ENCODE measurements at regions not wholly inside any gene's neighbourhood (a gene's known extent, or its start where the extent isn't known, plus 50 kb on each side); places are given as distances from the start of the nearest gene placed in this dataset.

DNA sequence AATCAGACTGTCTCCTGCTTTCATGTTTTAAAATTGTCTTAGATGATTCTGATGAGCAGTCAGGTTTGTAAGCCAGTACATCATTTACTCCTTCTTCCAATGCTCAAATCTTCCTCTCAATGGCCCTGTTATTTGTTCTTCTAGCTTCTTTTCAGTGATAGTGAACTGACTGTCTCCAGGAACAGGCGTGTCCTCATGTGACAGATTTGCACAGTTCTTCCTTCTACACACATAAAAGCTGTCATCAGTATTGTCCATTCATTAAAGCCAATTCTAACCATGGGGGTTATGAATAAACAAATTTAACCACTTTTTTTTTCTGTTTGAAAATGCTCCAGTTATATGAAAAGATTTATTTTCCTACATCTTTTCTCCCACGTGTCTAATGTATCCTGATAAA, 308.7 kb upstream of the SORCS1 start:
- Mint-ChIP-seq H3K9me3 (ENCODE audit: low read depth) (peaks cover 7% of the 10 kb centered on the region), H3K4me1 (no peaks in the 10 kb centered on the region), H3K27ac (no peak overlapping the region), H3K36me3 (no peaks in the 10 kb centered on the region), H3K27me3 (no peaks in the 10 kb centered on the region), H3K4me3 (no peak overlapping the region)
- DNase-seq (no peak), ATAC-seq (no peak)
- CTCF ChIA-PET: no interaction called here

DNA sequence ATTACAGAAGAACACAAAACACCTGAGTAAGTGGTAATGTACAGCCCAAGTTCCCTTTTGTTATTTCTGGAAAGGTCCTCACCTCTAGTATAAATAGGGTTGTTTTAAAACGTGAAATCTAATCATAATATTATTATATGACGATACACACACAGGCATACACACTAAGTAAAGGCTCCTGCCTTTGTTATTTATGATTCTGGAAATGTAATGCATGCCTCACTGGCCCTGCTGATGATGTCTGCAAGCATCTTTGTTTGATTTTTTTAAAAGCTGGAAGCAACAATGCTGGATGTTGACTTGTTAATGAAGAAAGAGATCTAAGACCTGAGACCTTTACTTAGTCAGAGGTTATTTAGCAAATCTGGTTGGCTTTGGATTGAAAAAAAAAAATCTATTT, 307.4 kb upstream of the SORCS1 start:
- Mint-ChIP-seq H3K4me3 (no peak overlapping the region), H3K36me3 (no peaks in the 10 kb centered on the region), H3K4me1 (no peaks in the 10 kb centered on the region), H3K27me3 (no peaks in the 10 kb centered on the region), H3K27ac (no peak overlapping the region), H3K9me3 (ENCODE audit: low read depth) (peaks cover 7% of the 10 kb centered on the region)
- ATAC-seq (no peak), DNase-seq (no peak)
- CTCF ChIA-PET: no interaction called here

DNA sequence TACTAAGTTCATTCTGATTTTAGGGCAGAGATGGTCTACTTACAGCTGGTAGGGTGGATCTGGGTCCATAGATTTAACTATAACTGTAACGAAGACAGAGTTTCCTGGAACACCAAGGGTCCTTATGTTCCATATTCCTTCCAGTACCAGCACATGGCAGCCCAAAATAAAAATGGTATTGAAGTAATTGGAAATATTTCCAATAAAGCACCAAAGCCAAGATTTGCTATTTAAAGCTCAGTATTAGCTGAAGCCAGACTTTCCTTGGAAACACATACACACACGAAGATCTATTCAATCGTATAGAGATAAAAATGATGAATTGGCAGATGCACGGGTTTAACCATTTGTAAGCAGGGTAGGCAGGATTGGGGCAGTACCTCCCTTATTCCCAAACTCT, 289.1 kb upstream of the SORCS1 start:
- CTCF ChIA-PET: no interaction called here

DNA sequence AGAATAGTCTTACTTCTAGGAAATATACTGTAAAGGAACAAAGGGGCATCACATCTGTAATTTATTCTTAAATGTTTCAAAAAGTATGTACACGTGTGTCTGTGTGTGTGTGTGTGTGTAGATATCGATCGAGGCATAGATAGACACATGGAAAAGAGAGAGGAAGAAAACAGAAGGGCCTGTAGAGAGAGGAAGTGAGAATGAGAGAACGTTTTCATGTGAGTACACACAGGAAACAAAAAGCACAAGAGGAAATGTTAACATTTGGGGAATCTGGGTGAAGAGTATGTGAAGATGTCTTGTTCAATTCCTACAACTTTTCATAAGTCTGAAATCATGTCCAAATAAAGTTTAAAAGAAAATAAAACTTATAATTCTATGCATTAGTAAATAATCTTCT, 286.5 kb upstream of the SORCS1 start:
- Mint-ChIP-seq H3K36me3 (no peaks in the 10 kb centered on the region), H3K9me3 (ENCODE audit: low read depth) (peaks cover 6% of the 10 kb centered on the region), H3K4me3 (no peak overlapping the region), H3K4me1 (no peaks in the 10 kb centered on the region), H3K27ac (no peak overlapping the region), H3K27me3 (no peaks in the 10 kb centered on the region)
- DNase-seq (no peak), ATAC-seq (no peak)
- CTCF ChIA-PET: no interaction called here

More for the DNA sequence above, 289.1 kb upstream of the SORCS1 start:
- H3K36me3 Mint-ChIP-seq: no peaks in the 10 kb centered on the region
- peaks cover 9% of the 10 kb centered on the region for H3K9me3 Mint-ChIP-seq (ENCODE audit: low read depth)
- DNase-seq (no peak), ATAC-seq (no peak)
- H3K27ac Mint-ChIP-seq: no peak overlapping the region
- H3K4me1 Mint-ChIP-seq: no peaks in the 10 kb centered on the region
- H3K4me3 Mint-ChIP-seq: no peak overlapping the region
- H3K27me3 Mint-ChIP-seq: no peaks in the 10 kb centered on the region

DNA sequence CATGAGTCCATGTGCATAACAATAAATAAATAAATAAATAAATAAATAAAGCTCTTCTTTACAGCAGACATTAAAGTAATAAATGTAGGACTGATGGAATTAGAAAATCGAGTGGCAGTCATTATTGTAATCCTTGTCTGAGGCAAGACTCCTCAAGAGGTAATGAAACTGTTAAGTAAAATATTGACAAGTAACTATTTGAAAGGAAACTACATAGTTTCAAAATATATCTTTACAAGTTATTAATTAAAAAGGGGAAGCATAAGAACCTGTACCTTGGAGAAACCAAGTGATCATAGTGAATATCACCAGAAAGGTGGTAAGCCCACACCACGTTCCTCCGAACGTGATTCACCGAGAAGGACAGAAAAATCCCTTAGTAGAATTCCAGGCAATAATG, 285.6 kb upstream of the SORCS1 start:
- Mint-ChIP-seq H3K9me3 (ENCODE audit: low read depth) (peaks cover 7% of the 10 kb centered on the region), H3K4me3 (no peak overlapping the region), H3K36me3 (no peaks in the 10 kb centered on the region), H3K27ac (no peak overlapping the region), H3K4me1 (no peaks in the 10 kb centered on the region), H3K27me3 (no peaks in the 10 kb centered on the region)
- no peak for DNase-seq
- CTCF ChIA-PET: no interaction called here
- no peak for ATAC-seq

DNA sequence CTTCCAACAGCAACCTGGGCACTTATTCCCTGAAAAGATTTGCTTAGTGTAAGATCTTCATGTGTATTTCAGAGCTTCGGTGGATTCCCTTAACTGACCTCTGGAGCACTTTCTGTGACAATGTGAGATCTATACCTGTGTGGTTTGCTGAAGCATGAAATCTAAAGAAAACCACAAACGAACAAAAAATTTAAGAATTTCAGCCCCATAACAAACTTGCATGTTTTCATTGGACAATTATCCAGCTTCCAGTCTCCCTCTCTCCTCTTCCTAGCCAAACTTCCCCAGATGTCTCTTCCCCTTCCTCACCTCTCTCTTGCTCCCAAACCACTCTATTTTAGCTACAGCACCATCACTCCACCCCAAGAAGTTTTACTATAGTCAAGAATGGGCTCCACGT, 279.9 kb upstream of the SORCS1 start:
- CTCF ChIA-PET: no interaction called here
- ATAC-seq (no peak), DNase-seq (no peak)
- Mint-ChIP-seq H3K36me3 (no peaks in the 10 kb centered on the region), H3K4me1 (no peaks in the 10 kb centered on the region), H3K27me3 (no peaks in the 10 kb centered on the region), H3K27ac (no peak overlapping the region), H3K4me3 (no peak overlapping the region), H3K9me3 (ENCODE audit: low read depth) (peaks cover 8% of the 10 kb centered on the region)

DNA sequence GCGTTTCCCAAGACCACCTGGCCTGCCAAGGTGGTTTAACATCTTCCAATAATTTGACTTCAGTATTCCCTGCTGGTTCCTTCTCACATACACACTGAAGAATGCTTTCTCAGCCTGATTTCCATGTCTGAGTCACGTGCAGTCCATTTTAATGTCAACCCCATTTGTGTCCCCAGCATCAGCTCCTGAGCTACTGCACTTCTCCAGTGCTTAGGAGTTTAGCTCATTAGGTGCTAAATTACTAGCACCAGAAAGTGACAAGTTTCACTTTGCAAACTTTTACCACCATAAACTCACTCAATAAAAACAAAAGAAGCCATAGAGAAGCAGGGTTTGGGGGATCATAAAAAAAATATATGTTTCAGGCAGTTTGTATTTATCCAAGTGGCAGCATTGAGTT, 279.3 kb upstream of the SORCS1 start:
- ATAC-seq: no peak
- Mint-ChIP-seq H3K36me3 (no peaks in the 10 kb centered on the region), H3K27ac (no peak overlapping the region), H3K9me3 (ENCODE audit: low read depth) (peaks cover 8% of the 10 kb centered on the region), H3K4me3 (no peak overlapping the region), H3K27me3 (no peaks in the 10 kb centered on the region), H3K4me1 (no peaks in the 10 kb centered on the region)
- no peak for DNase-seq
- CTCF ChIA-PET: no interaction called here

DNA sequence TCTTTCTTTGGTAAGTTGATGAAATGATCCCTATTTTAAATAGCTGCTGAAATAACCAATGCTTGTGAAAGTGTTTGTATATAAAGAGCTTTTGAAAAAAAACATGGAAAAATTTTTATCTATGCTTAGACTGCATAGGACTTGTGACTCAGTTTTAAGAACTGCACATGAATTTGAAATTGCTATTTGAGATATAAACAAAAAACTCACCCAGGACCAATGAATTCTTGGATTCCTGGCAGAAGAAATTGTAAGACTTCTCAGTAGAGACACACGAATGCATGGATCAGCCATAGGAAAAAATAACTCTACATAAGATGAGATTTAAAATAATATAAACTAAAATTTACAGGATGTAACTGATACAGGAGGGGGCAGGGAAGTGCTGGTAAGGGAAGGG, 278.8 kb upstream of the SORCS1 start:
- no peak overlapping the region for H3K4me3 Mint-ChIP-seq
- H3K36me3 Mint-ChIP-seq: no peaks in the 10 kb centered on the region
- CTCF ChIA-PET: no interaction called here
- DNase-seq: no peak
- no peaks in the 10 kb centered on the region for H3K4me1 Mint-ChIP-seq
- no peak overlapping the region for H3K27ac Mint-ChIP-seq
- H3K9me3 Mint-ChIP-seq (ENCODE audit: low read depth): peaks cover 8% of the 10 kb centered on the region
- H3K27me3 Mint-ChIP-seq: no peaks in the 10 kb centered on the region
- ATAC-seq: no peak

DNA sequence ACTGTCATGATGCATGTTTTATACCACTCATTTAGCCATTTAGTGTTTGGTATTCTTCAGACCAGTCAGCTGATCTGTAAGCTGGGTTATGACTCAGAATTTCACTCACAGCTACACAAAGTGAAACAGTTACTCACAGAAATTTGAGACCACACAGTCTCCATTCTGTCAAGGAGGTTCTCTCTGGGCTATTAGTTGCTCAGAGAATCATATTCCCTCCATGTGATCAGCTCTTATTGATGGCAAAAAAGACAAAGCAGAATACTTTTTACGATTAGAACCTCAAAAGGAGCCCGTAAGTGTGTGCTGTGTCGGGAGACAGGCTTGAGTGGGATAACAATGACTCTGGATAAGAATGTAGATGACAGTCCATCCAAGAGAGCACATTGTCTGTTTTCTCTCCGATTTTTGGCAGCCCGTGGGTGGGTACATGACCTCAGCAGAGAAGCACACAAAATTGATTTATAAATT, 277.6 kb upstream of the SORCS1 start:
- CTCF ChIA-PET: no interaction called here
- no peak overlapping the region for H3K4me3 Mint-ChIP-seq
- H3K4me1 Mint-ChIP-seq: no peaks in the 10 kb centered on the region
- H3K9me3 Mint-ChIP-seq (ENCODE audit: low read depth): peaks cover 8% of the 10 kb centered on the region
- H3K36me3 Mint-ChIP-seq: no peaks in the 10 kb centered on the region
- no peak overlapping the region for H3K27ac Mint-ChIP-seq
- no peak for DNase-seq
- H3K27me3 Mint-ChIP-seq: no peaks in the 10 kb centered on the region
- no peak for ATAC-seq

DNA sequence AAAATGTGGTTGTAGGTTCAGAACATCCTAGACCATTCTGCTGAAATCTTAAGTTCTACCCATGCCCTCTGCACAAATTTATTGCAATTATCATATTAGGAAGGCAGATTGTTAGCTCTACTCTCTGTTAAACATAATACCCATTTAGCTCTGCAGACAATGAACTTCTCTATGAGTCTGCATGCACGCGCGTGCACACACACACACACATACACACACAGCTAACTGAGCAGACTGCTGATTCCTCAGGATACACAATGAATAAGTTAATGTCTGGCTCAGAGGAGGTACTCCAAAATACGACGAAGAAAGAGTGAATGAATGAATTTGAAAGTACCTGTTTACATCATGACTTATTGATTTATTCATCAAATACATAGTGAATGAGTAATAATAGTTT, 276.2 kb upstream of the SORCS1 start:
- Mint-ChIP-seq H3K9me3 (ENCODE audit: low read depth) (peaks cover 8% of the 10 kb centered on the region), H3K4me3 (no peak overlapping the region), H3K4me1 (no peaks in the 10 kb centered on the region), H3K27ac (no peak overlapping the region), H3K27me3 (no peaks in the 10 kb centered on the region), H3K36me3 (no peaks in the 10 kb centered on the region)
- DNase-seq (no peak), ATAC-seq (no peak)
- CTCF ChIA-PET: no interaction called here

DNA sequence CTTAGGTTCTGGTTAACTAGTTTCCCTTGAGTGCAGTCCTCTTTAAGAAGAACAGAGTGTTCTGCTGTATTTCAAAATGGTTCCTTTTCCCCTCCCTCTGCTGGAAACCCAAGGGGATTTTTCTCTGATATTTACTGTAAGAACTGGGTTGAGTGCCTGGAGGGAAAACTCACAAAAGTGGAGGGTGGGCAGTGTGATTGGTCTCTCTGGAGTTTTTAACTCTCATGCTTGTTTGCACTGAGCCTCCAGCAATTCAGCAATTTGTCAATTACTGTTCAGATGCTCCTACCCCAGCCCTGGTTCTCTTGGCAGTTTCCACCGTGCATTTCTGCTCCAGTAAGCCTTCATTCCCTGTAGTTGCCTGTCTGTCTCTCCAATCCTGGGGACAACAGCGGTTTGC, 273.4 kb upstream of the SORCS1 start:
- Mint-ChIP-seq H3K4me1 (no peaks in the 10 kb centered on the region), H3K27me3 (no peaks in the 10 kb centered on the region), H3K27ac (no peak overlapping the region)

DNA sequence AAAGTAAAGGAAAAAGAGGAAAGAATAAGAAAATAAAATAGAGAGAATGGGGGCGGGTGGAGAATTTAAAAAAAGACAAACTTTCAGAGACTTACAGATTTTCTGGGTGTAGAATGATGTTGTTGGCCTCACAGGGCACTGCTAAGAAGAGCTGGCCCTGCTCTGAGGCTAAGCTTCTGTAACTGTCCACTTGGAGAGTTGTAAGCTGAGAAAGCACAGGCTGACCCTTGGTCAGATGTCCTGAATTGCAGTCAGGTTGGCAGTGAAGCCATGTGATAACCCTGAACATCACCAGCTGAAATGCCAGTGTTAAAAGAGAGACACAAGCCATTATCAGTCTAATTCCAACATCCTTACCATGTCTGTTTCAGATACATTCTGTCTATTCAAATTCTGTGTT, 272.1 kb upstream of the SORCS1 start:
- Mint-ChIP-seq H3K36me3 (no peaks in the 10 kb centered on the region), H3K27ac (no peak overlapping the region), H3K4me3 (no peak overlapping the region), H3K9me3 (ENCODE audit: low read depth) (peaks cover 9% of the 10 kb centered on the region), H3K4me1 (no peaks in the 10 kb centered on the region), H3K27me3 (no peaks in the 10 kb centered on the region)
- CTCF ChIA-PET: no interaction called here
- ATAC-seq (no peak), DNase-seq (no peak)

More for the DNA sequence above, 273.4 kb upstream of the SORCS1 start:
- H3K9me3 Mint-ChIP-seq (ENCODE audit: low read depth): peaks cover 7% of the 10 kb centered on the region
- H3K36me3 Mint-ChIP-seq: no peaks in the 10 kb centered on the region
- no peak overlapping the region for H3K4me3 Mint-ChIP-seq
- DNase-seq (no peak), ATAC-seq (no peak)
- CTCF ChIA-PET: no interaction called here

DNA sequence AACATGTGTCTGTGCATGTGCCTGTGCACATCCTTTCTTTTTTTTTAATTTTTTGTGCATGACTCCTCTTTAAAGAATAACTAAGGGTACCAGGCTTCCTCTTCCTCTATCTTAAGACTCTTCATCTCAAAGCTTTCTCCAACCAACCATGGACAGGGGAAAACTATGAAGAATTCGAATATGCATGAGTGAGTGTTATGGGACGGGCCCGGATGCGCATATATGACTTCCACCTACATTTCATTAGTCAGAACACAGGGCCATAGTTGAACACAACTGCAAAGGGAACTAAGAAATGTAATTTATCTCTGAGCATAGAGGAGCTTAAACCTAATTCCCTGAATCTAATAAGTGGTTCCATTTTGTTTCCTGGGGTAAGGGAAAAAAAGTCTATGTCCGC, 270.3 kb upstream of the SORCS1 start:
- DNase-seq (no peak), ATAC-seq (no peak)
- no peaks in the 10 kb centered on the region for H3K4me1 Mint-ChIP-seq
- no peak overlapping the region for H3K27ac Mint-ChIP-seq
- CTCF ChIA-PET: interaction anchor here (1.5 kb wide), 1 partner anchor 18 kb away, joined by 3 read pairs; no protein-coding TSS in a partner anchor
- H3K9me3 Mint-ChIP-seq (ENCODE audit: low read depth): peaks cover 4% of the 10 kb centered on the region
- H3K4me3 Mint-ChIP-seq: no peak overlapping the region
- H3K27me3 Mint-ChIP-seq: no peaks in the 10 kb centered on the region
- no peaks in the 10 kb centered on the region for H3K36me3 Mint-ChIP-seq

DNA sequence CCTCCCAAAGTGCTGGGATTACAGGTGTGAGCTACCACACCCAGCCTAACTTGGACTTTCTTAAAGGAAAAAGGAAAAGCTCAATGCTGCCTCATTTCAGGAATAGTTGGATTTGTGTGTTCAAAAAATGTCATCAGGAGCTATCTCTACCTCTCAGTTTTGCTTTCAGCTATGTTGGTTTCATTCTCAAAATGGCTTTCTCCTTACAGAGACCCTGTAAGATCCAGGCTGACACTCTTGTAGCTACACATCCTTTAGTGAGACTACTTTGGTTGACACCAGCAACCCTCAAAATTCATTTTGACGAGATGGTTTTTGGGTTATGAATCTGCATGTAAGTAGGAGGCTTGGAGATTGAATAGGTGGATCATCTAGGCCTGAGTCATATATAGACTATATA, 269.7 kb upstream of the SORCS1 start:
- H3K27ac Mint-ChIP-seq: no peak overlapping the region
- peaks cover 7% of the 10 kb centered on the region for H3K9me3 Mint-ChIP-seq (ENCODE audit: low read depth)
- H3K4me1 Mint-ChIP-seq: no peaks in the 10 kb centered on the region
- H3K27me3 Mint-ChIP-seq: no peaks in the 10 kb centered on the region
- no peak for DNase-seq
- CTCF ChIA-PET: interaction anchor here (1.5 kb wide), 1 partner anchor 17 kb away, joined by 3 read pairs; no protein-coding TSS in a partner anchor
- H3K4me3 Mint-ChIP-seq: no peak overlapping the region
- no peaks in the 10 kb centered on the region for H3K36me3 Mint-ChIP-seq
- no peak for ATAC-seq

DNA sequence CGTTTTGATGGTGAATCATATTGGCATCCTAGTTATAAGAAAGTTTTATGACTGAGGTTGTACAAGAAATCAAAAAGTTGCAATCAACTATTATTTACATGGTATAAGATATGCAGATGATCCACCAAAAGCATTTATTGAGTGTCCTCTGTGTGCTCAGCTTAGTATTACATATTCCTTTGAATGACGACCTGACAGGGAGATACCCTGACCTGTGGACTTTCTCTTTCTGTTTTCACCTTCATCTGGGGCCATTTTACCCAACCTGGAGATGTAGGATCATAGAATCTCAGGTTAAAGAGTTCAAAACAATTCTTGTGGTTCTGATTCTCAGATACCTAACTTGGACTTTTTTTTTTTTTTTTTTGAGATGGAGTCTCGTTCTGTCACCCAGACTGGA, 269.1 kb upstream of the SORCS1 start:
- CTCF ChIA-PET: no interaction called here
- no peak overlapping the region for H3K27ac Mint-ChIP-seq
- H3K9me3 Mint-ChIP-seq (ENCODE audit: low read depth): peaks cover 7% of the 10 kb centered on the region
- H3K4me3 Mint-ChIP-seq: no peak overlapping the region
- DNase-seq: no peak
- H3K4me1 Mint-ChIP-seq: no peaks in the 10 kb centered on the region
- no peaks in the 10 kb centered on the region for H3K36me3 Mint-ChIP-seq
- ATAC-seq: no peak
- no peaks in the 10 kb centered on the region for H3K27me3 Mint-ChIP-seq

Data from activated CD8-positive, alpha-beta memory T cell treated with anti-CD3 and anti-CD28 coated beads, Interleukin-2, amount 10 ng/mL, durations not matched to agents 7 days and 5 days (primary cell).